ENCODE measurements at regions not wholly inside any gene's neighbourhood (a gene's known extent, or its start where the extent isn't known, plus 50 kb on each side); places are given as distances from the start of the nearest gene placed in this dataset.
"Not testable (repeated sequence)": the region's sequence is repeated elsewhere in the genome, so short reads cannot be mapped to it uniquely, and the experiment has no call there.

DNA sequence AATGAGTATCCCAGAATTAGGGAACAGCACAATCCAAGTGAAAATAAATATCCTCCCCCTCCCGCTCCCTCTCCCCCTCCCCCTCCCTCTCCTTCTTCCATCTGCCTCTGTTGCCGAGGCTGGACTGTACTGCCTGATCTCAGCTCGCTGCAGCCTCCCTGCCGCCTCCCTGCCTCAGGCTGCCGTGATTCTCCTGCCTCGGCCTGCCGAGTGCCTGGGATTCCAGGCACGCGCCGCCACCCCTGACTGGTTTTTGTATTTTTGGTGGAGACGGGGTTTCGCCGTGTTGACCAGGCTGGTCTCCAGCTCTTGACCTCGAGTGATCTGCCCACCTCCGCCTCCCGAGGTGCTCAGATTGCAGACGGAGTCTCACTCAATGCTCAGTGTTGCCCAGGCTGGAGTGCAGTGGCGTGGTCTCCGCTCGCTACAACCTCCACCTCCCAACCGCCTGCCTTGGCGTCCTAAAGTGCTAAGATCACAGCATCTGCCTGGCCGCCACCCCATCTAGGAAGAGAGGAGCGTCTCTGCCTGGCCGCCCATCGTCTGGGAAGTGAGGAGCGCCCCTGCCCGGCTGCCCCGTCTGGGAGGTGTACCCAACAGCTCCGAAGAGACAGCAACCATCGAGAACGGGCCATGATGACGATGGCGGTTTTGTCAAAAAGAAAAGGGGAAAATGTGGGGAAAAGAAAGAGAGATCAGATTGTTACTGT, 178.9 kb upstream of the IPO5 start:
- H3K27me3 Mint-ChIP-seq (ENCODE audit: unreplicated experiment); H3K4me1 Mint-ChIP-seq (ENCODE audit: unreplicated experiment); H3K4me3 Mint-ChIP-seq (ENCODE audit: unreplicated experiment); H3K27ac Mint-ChIP-seq (ENCODE audit: unreplicated experiment); H3K36me3 Mint-ChIP-seq (ENCODE audit: low read depth, unreplicated experiment); DNase-seq (ENCODE audit: low spot score); H3K9me3 Mint-ChIP-seq (ENCODE audit: unreplicated experiment): not testable (repeated sequence)

DNA sequence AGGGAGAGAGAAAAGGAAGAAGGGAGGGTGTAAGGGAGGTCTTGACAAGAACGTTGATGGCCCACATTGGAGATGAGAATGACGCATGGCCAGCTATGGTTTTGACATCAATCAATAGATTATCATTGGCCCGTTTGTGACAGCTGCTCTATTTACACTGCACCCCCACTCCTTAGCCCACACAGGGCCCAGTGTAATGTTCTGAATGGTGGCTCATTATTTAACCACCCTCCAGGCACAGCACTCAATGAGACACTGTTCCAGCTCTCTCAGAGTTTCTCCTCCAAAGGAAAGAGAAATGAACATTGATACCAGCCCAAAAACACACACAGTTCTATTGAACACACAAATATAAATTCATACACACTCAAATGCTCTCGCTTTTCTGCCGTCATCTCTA, 173.0 kb upstream of the IPO5 start:
- no peak overlapping the region for H3K27ac Mint-ChIP-seq (ENCODE audit: unreplicated experiment)
- H3K4me3 Mint-ChIP-seq (ENCODE audit: unreplicated experiment), result no peak overlapping the region
- TF ChIP-seq, protein P1, sequence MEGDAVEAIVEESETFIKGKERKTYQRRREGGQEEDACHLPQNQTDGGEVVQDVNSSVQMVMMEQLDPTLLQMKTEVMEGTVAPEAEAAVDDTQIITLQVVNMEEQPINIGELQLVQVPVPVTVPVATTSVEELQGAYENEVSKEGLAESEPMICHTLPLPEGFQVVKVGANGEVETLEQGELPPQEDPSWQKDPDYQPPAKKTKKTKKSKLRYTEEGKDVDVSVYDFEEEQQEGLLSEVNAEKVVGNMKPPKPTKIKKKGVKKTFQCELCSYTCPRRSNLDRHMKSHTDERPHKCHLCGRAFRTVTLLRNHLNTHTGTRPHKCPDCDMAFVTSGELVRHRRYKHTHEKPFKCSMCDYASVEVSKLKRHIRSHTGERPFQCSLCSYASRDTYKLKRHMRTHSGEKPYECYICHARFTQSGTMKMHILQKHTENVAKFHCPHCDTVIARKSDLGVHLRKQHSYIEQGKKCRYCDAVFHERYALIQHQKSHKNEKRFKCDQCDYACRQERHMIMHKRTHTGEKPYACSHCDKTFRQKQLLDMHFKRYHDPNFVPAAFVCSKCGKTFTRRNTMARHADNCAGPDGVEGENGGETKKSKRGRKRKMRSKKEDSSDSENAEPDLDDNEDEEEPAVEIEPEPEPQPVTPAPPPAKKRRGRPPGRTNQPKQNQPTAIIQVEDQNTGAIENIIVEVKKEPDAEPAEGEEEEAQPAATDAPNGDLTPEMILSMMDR (IDR thresholded peaks at IDR 0.05; ENCODE audit: unreplicated experiment), result no peak
- peaks cover 1% of the 10 kb centered on the region for H3K27me3 Mint-ChIP-seq (ENCODE audit: unreplicated experiment)
- DNase-seq (ENCODE audit: low spot score), result no peak
- no peaks in the 10 kb centered on the region for H3K36me3 Mint-ChIP-seq (ENCODE audit: low read depth, unreplicated experiment)
- H3K4me1 Mint-ChIP-seq (ENCODE audit: unreplicated experiment), result no peaks in the 10 kb centered on the region
- peaks cover 4% of the 10 kb centered on the region for H3K9me3 Mint-ChIP-seq (ENCODE audit: unreplicated experiment)

DNA sequence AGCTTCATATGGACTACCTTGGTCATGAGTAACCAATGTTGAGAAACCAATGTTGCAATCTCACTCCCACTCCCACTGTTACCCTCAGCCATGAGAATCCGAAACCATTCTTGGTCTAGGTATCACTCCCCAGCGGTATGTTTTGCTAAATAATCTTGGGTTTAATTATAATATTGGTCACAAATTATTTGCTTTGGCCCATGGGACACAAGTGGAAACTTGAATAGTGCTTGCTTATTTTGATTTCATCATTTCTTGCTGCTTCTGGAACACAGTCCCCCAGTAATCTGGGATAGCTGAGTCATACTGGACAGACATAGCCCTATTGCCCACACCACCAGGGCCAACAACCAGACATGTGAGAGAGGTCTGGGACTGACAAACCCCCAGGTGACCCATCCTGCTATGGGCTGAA, 171.6 kb upstream of the IPO5 start:
- no peak overlapping the region for H3K27ac Mint-ChIP-seq (ENCODE audit: unreplicated experiment)
- H3K27me3 Mint-ChIP-seq (ENCODE audit: unreplicated experiment), result peaks cover 1% of the 10 kb centered on the region
- no peak overlapping the region for H3K4me3 Mint-ChIP-seq (ENCODE audit: unreplicated experiment)
- H3K4me1 Mint-ChIP-seq (ENCODE audit: unreplicated experiment), result no peaks in the 10 kb centered on the region
- no peak for DNase-seq (ENCODE audit: low spot score)
- H3K9me3 Mint-ChIP-seq (ENCODE audit: unreplicated experiment), result peaks cover 4% of the 10 kb centered on the region
- TF ChIP-seq, protein P1 (IDR thresholded peaks at IDR 0.05; ENCODE audit: unreplicated experiment), result no peak
- H3K36me3 Mint-ChIP-seq (ENCODE audit: low read depth, unreplicated experiment), result no peaks in the 10 kb centered on the region

DNA sequence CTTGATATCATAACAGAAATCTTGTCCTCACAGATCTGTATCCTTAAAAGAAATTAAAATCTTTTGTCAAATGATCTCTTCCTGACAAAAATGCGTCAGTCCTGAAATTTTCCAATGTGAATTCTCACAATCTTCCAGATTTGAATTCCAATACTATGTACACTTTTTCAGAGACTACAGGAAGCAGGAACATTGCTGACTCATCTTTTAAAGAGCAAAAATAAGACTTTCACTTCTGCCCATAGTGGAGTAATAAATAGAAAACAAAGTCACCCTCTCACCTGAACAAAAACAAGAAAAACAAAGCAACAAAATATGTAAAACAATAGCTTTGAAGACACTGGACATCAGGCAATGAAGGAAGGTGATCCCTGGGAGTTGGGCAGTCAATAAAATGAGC, 167.0 kb upstream of the IPO5 start:
- Mint-ChIP-seq H3K4me1 (ENCODE audit: unreplicated experiment) (no peaks in the 10 kb centered on the region), H3K27ac (ENCODE audit: unreplicated experiment) (no peak overlapping the region), H3K36me3 (ENCODE audit: low read depth, unreplicated experiment) (no peaks in the 10 kb centered on the region), H3K9me3 (ENCODE audit: unreplicated experiment) (peaks cover 4% of the 10 kb centered on the region), H3K27me3 (ENCODE audit: unreplicated experiment) (peaks cover 1% of the 10 kb centered on the region), H3K4me3 (ENCODE audit: unreplicated experiment) (no peak overlapping the region)
- TF ChIP-seq, protein P1 (IDR thresholded peaks at IDR 0.05; ENCODE audit: unreplicated experiment), result no peak
- no peak for DNase-seq (ENCODE audit: low spot score)

DNA sequence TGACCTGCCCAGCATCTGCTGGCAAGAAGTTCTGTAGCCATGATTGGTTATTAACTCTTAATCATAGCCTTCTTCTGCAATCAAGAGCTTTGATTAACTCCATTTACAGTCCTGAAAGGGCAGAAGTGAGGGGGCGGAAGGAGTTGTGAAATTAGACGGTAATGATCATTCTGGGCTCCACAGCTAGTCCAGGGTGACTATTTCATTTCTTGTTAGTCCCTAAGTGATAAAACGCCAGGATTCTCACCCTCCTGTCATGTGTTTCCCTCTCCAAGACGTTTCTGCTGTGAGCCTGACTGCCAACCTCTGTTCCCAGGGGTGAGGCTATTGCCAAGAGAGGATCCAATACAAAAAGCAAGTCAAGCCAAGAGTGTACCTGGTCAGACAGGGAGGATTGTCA, 155.9 kb upstream of the IPO5 start:
- TF ChIP-seq, protein P1 (IDR thresholded peaks at IDR 0.05; ENCODE audit: unreplicated experiment), result no peak
- H3K9me3 Mint-ChIP-seq (ENCODE audit: unreplicated experiment), result peaks cover 6% of the 10 kb centered on the region
- no peak overlapping the region for H3K27ac Mint-ChIP-seq (ENCODE audit: unreplicated experiment)
- no peak overlapping the region for H3K4me3 Mint-ChIP-seq (ENCODE audit: unreplicated experiment)
- no peaks in the 10 kb centered on the region for H3K4me1 Mint-ChIP-seq (ENCODE audit: unreplicated experiment)
- H3K27me3 Mint-ChIP-seq (ENCODE audit: unreplicated experiment), result peaks cover 3% of the 10 kb centered on the region
- DNase-seq (ENCODE audit: low spot score), result no peak
- peaks cover 4% of the 10 kb centered on the region for H3K36me3 Mint-ChIP-seq (ENCODE audit: low read depth, unreplicated experiment)

Measured in endothelial cell (in vitro differentiated cells).